Omental fat pad (tissue), 3 donors: ENCODE measurements at regions not wholly inside any gene's neighbourhood (a gene's known extent, or its start where the extent isn't known, plus 50 kb on each side); places are given as distances from the start of the nearest gene placed in this dataset.

Experiments used
- ATAC-seq: fragments of 150-250 bp; one replicate; pipeline ENCODE4 v1.9.1; 2016; ENCODE audit warnings: mild to moderate bottlenecking, moderate library complexity; ENCODE audit not compliant: low FRiP score
- DNase-seq: peaks from one replicate; pipeline ENCODE4 v3.0.0-alpha.2; 2019; ENCODE audit warnings: low spot score
- TF ChIP-seq, protein P1 (sequence below), 3 donors: fragments of 450-650 bp; IDR thresholded peaks; one replicate each; pipeline ENCODE4 v1.5.1; 2016 to 2017; ENCODE audit warnings: antibody characterized with exemption in 3 of 3, mild to moderate bottlenecking in 3 of 3, moderate library complexity in 2 of 3

DNA sequence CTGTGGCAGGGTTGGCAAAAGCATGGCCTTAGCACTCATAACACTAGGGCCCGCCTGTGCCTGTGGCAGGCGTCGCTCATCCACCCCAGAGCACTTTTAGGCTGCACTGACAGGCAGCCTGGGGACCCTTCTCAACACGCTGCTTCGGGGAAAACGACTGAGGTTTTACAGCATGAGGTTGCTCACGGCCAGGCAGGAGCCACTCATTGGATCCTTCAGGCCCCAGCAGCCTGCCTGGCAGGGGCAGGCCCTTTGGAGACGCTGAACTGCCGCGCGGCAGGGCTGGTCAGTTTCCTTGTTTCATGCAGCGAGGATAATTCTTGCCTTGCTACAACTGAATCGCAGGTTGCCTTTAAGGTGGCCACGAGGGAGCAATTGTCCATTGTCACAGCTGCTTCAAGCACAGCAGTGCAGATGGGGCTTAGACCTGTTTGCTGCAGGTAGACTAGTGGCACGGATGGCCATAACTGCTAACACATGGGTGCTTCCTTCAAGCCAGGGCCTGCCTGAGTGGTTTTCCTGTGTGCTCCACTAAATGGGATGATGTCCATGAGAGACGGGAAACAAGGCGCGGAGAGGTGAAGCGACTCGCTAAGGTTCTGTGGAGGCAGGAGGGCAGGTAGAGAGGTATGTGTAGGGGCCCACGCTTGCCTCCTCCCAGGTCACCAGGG is 49.9 kb upstream of the HS6ST1 start:
- DNase-seq (no peak), ATAC-seq (no peak)
- TF ChIP-seq, protein P1, sequence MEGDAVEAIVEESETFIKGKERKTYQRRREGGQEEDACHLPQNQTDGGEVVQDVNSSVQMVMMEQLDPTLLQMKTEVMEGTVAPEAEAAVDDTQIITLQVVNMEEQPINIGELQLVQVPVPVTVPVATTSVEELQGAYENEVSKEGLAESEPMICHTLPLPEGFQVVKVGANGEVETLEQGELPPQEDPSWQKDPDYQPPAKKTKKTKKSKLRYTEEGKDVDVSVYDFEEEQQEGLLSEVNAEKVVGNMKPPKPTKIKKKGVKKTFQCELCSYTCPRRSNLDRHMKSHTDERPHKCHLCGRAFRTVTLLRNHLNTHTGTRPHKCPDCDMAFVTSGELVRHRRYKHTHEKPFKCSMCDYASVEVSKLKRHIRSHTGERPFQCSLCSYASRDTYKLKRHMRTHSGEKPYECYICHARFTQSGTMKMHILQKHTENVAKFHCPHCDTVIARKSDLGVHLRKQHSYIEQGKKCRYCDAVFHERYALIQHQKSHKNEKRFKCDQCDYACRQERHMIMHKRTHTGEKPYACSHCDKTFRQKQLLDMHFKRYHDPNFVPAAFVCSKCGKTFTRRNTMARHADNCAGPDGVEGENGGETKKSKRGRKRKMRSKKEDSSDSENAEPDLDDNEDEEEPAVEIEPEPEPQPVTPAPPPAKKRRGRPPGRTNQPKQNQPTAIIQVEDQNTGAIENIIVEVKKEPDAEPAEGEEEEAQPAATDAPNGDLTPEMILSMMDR (IDR thresholded peaks at IDR 0.05): no peak

DNA sequence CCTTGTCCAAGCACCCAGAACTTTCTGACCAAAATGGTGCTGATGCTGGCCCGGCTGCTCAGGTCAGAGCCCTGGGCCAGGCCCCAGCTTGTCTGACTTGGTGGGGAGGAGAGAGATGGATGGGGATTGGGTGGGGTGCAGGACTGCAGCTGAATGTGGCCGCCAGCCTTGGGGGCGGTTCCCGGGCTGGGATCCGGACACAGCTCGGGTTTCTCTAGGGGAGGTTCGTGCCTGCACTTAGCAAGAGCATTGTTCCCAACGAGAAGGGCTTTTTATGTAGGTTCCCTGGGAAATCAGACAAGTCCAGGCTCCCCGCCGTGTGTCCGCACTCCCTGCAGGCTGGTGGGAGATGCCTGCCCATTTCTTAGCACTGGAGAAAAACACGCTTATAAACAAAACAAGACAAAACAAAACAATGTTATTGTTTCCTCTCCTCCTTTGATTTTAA is 50.5 kb upstream of the HS6ST1 start:
- no peak for ATAC-seq
- DNase-seq: no peak
- TF ChIP-seq, protein P1 (IDR thresholded peaks at IDR 0.05): no peak

DNA sequence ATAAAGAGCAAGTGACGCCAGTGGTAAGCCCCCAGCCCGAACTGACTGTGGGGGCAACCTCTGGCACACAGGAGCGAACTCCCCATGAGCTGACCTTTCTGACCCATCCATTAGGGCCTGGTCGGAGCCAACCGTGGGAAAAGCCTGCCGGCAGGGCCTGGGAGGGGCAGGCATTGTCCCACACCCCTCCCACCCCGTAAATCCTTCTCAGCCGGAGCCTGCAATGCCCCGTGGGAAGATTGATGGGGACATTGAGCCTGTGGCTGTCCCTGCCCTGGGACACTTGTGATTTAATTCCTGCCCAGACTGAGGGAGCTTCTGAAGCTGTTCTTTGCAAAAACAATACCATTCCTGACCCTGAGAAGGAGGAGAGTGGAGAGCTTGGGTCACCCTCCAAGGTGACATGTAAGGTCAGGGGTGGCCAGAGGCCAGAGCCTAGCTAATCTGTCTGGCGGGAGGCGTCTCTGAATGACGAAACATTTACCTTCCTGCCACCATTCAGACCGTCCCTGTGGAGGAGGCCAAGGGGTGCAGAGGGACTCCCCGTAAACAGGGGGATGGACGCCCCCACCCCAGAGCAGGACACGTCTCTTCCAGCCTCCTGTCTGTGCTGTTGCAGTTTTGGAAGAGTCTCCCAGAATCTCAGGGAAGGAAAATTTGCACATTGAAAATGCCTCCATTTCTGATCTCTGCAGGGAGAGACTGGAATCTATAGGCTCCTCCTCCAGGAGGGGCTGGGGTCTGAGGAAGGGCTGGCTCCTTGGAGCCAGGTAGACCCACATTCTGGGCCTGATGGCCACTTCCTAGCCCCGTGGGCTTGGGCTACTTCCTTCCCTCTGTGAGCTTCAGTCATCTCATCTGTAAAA is 51.2 kb upstream of the HS6ST1 start:
- TF ChIP-seq, protein P1 (IDR thresholded peaks at IDR 0.05): no peak
- ATAC-seq: no peak
- DNase-seq: no peak

DNA sequence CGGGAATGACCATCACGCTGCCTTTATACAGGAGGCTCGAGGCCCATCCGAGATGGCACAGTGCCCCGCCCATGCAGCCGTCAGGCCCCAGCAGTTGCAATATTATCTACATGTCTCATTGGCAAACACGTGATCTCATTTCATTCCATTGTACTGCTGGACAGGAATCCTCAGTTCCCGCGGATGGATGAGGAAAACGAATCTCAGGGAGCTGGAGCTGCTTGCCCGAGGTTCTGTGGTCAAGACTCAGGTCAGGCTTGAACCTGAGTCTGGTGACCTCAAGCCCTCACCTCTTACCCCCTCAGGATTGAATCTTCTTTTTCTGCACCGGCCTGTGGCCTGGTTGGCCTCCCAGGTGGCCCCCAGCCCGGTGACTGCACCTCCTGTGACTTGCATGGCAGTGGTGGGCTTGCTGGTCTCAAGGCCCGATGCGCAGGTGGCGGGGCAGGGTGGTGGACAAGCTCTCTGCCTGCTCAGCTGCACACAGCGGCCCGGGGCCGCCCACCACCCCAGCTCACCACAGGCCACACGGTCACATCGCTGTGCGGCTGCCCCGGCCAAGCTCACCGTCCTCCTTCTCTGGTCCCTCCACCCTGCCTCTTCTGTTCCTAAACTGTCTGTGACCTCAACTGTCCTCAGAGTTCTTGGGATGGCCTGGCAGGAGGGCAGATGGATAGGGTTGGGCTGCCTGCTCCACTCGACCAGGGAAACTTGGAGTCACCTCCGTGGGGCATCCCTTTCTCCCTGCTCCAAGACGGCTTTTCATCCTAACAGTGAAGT is 52.0 kb upstream of the HS6ST1 start:
- no peak for DNase-seq
- ATAC-seq: no peak
- TF ChIP-seq, protein P1 (IDR thresholded peaks at IDR 0.05): no peak

DNA sequence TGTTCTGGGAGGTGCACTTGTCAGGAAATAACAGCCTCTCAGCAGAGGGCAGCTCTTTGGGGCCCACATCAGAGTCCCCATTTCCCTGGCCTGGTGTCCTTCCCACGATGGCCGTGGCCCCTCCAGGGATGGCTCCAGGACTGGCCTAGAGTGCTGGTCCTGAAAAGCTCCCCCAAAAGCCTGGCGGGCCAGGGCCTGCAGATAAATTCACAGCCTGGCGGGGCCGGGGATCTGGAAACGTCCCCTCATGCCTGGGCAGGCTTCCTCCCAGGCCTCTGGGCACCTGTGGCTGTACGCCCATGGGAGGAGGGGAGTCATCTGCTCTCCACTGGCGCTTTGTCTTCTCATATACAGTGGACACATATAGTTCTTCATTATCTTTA is 52.6 kb upstream of the HS6ST1 start:
- ATAC-seq: no peak
- no peak for DNase-seq
- TF ChIP-seq, protein P1 (IDR thresholded peaks at IDR 0.05): no peak

DNA sequence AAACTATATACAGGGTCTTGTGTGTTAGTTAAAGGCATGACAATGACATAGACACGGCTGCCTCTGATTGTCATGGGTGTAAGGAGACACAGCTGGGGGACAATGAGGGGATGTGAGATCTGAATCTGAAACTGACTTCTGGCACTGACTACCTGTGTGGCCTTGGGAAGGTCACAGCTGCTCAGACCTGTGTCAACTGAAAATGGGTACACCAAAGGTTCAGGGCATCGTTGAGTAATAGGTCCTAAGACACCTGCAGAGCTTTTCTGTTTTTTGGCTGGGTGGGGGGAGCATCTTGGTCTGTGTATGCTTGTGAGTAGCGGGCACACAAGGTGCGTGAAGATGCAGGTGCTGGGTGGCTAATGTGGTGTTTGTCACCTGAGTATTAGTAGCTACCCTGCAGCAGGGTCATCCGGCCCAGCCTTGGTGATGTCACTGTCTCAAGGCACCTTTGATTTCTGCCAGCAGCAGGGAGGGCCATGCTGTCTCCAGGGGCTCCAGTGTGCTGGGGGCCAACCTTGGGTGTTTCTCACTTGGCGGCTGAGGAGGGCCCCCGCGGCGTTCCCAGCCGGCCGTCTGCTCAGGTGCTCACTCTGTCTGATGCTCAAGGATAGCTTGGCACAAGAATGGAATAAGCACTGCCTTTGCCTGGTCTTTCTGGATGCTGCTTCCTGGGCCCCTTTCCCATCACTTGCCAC is 53.1 kb upstream of the HS6ST1 start:
- DNase-seq (no peak), ATAC-seq (no peak)
- TF ChIP-seq, protein P1 (IDR thresholded peaks at IDR 0.05): no peak
